Astrocyte of the hippocampus (primary cell): ENCODE measurements at regions not wholly inside any gene's neighbourhood (a gene's known extent, or its start where the extent isn't known, plus 50 kb on each side); places are given as distances from the start of the nearest gene placed in this dataset.
"Not testable (repeated sequence)": the region's sequence is repeated elsewhere in the genome, so short reads cannot be mapped to it uniquely, and the experiment has no call there.

Experiments
- DNase-seq: peaks from one replicate; pipeline ENCODE4 v3.0.0; 2011; ENCODE audit warnings: low read depth, low spot score

DNA sequence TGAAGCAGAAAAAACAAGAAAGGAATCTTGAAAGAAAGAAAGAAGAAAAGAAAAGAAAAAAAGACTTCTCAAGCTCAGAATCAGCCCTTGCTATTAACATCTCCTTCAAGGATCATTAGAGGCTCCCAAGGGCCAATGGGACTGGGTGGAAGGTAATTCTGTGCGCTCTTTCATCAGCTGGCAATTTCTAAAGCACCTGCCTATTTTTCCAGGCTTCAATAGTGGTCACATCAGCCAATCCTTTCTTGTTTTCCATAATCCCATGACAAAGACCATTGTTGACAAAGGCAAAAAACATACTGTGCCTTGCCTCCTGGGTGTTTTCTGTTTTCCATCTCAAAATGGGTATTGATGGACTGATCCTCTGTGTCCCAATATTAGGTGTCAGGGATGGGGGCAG is 88.2 kb upstream of the TSC22D1 start:
- DNase-seq, result no peak

DNA sequence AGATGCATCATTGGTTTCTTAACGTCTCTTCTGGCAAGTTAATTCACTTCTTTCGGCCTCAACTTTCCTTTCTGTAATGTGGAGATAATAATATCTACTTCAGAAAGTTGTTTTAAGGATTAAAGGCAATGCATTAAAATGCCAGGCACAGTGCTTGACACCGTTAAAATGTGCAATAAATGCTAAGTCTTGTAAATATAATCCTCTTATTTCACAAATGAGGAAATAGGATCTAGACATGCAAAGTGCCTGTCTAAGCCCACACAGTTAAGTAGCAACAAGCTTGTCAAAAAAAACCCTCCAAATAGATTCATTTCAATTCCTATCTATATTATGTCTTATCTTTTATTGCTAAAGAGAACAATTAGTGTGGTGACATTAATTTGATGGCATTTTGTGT is 86.4 kb upstream of the TSC22D1 start:
- DNase-seq, result no peak

DNA sequence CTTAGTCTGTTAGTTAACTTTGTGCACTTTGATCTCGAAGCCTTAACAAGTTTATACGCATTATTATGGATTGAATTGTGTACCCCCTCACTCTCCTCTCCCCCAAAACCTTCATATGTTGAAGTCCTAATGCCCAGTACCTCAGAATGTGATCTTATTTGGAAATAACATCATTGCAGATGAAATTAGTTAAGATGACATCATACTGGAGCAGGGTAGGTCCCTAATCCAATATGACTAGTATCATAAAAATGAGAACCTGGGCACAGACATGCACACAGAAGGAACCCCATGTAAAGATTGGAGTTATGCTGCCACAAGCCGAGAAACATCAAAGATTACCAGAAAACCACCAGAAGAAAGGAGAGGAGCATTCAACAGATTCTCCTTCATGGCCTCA is 85.8 kb upstream of the TSC22D1 start:
- DNase-seq, result no peak

DNA sequence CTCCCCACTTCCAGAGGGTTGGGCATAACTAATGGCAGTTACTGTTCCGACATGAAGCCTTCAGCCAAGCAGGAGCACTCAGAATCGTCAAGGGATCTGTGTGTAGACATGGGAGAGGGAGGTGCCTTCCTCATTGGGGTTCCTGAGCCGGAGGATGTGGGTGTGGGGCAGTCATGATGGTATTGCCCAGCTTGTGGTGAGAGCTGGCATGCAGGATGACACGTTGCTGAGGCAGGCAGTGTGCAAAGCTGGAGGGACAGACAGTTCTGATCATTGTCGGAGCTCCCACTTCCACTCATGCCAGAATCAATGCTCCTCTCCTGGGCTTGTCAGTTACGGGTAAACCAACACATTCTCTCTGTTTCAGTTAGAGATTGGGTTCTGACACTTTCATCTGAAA is 83.9 kb upstream of the TSC22D1 start:
- peak; percentile 30 for DNase-seq

DNA sequence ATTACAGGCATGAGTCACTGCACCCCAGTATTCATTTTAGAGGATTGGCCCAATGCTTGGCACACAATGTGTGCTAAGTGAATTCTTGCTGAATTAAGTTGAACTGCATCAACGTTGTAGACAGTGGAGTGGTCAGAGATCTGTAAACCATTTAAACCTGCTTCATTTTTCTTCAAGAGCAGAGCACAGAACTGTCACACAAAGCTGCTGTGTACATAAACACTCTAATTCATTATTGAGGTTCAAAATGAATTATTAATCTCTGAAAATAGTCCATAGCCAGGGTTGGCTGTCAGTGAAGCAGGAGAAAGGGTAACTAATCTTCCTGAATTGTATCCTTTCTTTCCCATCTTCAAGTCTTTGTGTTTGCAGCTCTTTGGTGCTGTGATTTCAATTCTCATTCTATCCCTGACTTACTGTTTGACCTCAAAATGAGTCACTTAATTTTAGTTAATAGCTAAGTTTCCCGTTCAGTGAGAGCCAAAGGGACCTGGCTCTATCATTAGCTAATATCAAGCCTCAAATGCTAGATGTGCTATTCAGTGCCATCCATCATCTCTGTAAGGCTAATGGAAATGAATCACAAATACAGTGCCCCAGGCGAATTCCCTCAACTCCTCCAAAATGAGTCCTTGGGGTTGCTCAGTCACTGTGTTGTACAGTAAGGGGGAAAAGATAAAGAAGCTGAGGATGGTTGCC is 77.0 kb upstream of the TSC22D1 start:
- peak; percentile 20 for DNase-seq

DNA sequence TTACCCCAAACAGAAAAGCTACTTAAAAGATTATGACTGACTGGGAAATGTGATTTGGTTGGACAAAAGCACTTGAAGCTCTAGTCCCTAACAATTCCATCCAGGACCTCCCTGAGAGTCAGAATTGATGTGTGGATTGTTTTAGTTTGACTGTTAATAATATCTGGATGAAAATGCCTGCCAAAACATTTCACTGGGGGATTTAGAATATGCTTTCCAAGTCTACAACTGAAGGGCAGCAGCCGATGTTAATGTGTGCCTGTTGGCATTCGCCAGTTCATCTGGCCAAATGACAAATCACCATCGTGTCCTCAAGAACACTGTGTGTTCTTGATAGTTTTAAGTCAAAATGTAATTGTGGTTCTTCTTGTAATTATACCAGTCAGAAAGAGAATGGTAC is 76.0 kb upstream of the TSC22D1 start:
- DNase-seq, result peak; percentile 11

DNA sequence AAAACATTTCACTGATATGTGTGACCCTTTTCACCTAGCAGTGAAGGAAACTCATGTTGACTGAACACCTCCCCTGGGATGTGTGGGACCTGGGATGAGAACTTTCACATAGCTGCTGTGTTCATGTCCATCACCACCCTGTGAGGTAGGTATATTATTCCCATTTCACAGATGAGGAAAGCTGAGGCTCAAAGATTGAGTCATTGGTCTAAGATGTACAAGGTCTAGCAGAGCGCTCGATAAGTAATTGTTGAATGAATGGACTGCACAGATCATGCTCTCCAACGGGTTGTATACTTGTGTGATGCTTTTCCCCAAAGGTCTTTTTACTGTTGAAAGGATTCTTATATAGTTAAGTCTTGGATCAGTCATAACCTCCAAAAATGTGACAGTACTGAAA is 75.6 kb upstream of the TSC22D1 start:
- DNase-seq, result no peak

DNA sequence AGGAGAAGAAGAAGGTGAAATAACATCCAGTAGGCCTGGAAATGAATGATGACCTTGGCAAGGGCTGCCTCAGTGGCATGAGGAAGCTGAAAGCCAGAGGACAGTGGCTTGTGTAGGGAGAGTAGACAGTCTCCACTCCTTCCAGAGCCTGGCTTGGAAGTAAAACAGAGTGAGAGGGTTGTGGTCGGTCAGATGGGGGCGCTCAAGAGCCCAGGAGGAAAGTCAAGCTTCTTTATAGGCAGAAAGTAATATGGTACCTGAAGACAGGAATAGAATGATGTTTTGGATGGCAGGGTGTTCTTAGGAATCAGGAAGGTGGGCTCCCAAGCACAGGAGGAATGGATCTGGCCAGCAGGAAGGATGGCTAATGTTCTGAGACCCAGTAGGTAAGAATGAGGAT is 75.1 kb upstream of the TSC22D1 start:
- no peak for DNase-seq

DNA sequence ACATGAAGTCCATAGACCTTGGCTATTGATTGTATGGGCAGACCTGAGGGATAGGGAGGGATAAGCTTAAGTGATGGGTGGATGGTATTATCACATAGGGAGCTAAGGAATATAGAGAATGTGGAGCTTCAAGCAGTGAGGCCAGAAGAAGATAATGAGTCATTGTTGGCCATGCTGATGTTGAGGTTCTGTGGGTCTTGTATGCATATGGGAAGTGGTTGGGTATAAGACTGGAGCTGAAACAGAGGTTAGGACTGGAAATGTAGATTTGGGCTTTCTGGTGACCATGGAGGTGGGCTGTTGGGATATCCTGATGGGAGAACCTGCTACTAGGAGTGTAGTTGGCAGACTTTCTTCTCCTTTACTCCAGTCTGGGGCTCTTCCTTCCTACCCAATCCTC is 73.7 kb upstream of the TSC22D1 start:
- DNase-seq, result no peak

DNA sequence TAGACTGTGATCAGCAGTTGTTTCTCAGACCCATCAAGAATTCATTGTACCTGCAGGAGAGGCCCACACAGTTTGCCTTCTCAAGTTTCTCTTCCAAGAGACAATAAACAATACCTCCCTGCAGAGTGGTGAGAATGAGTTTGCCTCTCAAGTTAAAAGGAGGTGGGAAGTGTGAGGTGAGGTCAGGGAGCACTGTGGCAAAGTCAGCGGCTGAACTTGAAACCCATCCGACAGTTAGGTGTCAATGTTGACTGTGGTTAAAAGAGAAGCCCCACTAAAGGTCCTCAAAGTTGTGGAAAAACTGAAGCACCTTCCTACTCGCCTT is 72.9 kb upstream of the TSC22D1 start:
- no peak for DNase-seq

DNA sequence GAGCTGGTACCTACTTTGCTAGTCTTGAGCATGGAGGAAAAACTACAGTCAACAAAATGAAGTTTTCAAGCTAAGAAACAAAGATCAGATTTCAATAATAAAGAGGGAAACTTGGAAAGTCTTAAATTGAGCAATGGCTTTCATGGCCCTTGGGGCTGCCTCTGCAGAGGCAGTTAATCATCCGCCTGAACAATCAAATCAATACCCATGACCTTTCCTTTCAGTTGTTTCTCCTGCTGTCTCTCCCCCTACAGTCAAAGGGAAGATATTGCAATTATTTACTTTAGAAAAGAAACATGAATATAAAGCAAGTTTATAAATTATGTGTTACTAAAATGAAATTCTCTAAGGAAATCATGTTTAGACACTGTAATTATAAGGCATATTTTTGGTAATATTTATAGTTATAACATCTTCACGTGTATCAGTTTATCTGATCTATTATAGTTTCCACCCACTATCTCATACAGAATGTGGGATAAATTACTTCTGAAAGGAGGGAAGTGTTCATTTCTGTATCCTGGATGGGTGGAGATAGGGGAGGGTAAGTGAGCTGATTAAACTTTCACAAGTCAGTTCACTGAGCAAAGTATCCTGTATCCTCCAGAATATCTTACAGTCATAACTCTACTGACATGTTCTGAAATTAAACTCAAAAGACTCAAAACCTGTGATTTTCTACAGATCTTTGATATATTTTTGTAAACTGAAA is 72.4 kb upstream of the TSC22D1 start:
- DNase-seq, result no peak

DNA sequence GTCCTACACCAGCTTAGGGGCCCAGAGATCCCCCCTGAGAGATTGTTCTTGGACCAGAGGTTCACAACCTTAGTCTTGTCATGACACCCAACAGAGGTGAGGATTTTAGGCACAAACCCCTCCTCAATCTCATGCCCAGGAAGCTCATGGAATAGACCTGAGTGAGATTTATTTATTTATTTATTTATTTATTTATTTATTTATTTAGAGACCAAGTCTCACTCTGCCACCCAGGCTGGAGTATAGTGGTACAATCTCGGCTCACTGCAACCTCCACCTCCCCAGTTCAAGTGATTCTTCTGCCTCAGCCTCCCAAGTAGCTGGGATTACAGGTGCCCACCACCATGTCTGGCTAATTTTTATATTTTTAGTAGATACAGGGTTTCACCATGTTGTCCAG is 71.4 kb upstream of the TSC22D1 start:
- DNase-seq, result not testable (repeated sequence)

DNA sequence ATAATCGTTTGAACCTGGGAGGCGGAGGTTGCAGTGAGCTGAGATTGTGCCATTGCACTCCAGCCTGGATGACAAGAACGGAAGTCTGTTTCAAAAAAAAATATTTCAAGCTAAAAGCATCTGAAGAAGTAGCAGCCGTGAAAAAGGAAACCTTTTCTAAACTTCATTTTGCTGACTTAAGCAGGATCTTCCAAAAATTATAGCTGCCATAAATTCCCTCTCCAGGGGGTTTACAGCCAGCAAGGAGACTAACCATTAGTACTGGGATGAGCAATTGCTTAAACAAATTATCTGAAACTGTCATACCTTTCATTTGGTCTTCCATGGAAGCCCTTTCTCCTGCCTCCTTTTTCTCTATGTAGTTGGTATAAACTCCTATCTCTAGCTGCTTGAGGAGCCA is 69.9 kb upstream of the TSC22D1 start:
- DNase-seq, result no peak

DNA sequence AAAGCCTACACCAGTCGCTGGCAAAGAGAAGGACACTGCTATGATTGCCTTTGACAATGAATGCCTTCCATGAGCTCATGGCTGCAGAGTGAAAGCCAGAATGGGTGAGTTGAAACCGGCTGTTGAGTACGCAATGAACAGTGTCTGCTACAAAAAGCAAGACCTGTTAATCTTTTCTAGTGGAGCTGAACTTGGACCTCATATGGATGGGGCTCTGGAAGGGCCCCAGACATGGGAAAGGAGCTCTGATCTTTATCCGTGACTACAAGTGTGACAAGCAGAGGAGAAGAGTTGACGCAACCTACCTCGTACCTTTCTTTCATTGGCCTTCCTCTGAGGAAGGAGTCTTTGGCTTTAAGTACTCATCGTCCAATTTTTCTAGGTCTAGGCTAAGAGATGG is 67.1 kb upstream of the TSC22D1 start:
- DNase-seq, result no peak

DNA sequence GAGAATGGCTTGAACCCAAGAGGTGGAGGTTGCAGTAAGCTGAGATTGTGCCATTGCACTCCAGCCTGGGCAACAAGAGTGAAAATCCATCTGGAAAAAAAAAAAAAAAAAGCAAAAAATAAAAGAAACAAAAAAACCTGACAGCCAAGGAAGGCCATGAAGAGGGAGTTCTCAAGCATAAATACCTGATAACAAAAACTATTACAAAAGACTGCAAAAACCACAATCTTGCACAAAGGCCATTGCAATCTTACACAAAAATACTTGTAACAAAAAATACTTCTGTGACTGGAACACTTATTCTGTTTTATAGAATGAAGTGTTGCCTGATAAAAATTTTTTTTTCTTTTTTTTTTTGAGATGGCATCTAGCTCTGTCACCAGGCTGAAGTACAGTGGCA is 61.5 kb upstream of the TSC22D1 start:
- DNase-seq, result no peak

DNA sequence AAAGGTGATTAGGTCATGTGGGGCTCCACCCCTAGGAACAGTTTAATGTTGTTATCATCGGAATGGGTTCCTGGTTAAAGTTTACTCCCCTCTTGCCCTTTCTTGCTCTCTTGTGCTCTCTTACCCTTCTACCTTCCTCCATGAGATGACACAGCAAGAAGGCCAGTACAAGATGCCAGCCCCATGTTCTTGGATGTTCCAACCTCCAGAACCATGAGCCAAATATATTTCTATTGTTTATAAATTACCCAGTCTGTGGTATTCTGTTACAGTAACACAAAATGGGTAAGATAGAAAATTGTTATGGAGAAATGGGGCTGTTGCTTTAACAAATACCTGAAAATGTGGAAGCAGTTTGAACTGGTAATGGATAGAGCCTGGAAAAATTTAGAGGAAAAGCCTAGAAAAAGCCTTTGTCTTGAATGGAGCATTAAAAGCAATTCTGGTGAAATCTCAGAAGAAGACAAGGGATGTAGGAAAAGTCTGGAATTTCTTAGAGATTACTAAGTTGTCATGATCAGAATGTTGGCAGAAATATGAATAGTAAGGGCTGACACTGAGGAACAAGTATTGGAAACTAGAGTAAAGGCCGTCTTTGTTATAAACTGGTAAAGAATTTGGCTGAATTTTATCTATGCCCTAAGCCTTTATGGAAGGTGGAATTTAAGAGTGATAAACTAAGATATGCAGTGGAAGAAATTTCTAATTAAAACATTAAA is 53.5 kb upstream of the TSC22D1 start:
- DNase-seq, result peak; percentile 58

DNA sequence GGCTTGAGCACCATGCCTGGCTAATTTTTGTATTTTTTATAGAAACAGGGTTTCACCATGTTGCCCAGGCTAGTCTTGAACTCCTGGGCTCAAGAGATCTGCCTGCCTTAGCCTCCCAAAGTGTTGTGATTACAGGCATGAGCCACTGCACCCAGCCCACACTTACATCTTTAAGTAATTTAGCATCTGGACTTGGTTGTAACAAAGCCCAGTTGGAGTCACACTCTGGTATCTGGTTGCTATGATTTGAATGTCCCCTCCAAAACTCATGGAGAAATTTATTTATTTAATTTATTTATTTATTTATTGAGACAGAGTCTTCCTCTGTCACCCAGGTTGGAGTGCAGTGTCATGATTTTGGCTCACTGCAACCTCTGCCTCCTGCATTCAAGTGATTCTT is 52.7 kb upstream of the TSC22D1 start:
- DNase-seq, result not testable (repeated sequence)

DNA sequence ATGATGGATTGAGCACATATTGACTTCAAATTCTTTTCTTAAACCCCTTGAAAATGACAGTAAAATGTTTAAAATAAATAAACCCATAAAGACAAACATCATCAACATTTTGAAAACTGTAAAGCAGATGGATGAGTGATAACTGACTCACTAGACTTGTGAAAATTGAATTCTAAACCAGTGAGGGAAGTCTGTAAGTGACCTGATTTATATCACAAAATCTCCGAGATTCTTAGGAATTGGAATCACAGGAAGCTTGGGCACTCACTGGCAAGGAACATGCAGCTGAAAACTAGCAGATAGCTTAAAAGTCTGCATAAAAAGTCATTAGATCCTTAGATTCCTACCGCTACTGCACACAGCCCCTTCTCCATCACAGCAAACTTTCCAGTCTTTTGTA is 51.3 kb upstream of the TSC22D1 start:
- DNase-seq, result no peak

DNA sequence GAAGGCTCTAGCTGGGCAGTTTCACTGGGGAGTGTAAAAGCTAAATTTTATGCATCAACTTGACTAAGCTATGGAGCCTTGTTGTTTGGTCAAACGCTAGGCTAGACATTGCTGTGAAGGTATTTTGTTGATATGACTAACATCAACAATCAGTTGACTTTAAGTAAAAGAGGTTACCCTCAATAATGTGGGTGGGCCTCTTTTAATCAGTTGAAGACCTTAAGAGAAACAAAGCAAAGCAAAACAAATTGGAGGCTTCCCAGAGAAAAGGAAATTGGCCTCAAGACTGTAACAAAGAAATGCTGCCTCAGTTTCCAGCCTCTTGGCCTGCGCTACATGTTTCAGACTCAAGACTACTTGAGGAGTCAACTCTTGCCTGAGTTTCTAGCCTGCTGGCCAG is 50.0 kb upstream of the TSC22D1 start:
- no peak for DNase-seq
